Stimulated activated CD4-positive, alpha-beta T cell treated with anti-CD3 and anti-CD28 coated beads, Interleukin-12 subunit alpha, Interleukin-12 subunit beta, amount 100 ng/mL, for 48 hours (primary cell): ENCODE measurements at regions not wholly inside any gene's neighbourhood (a gene's known extent, or its start where the extent isn't known, plus 50 kb on each side); places are given as distances from the start of the nearest gene placed in this dataset.

ENCODE experiments used
- DNase-seq, 3 donors: peaks; one replicate each; pipeline ENCODE4 v3.0.0-alpha.2; 2020; ENCODE audit warnings: low read depth in 2 of 3, low spot score in 1 of 3

- no peak for DNase-seq
These were observed 607.7 kb upstream of the TENM4 start for GRCh38 chr11:80048513-80048912.

GRCh38 chr11:80041136-80042000 is 600.5 kb upstream of the TENM4 start:
- no peak for DNase-seq

- no peak for DNase-seq
These were observed 594.0 kb upstream of the TENM4 start for GRCh38 chr11:80034801-80035200.

GRCh38 chr11:80031014-80031600 is 590.3 kb upstream of the TENM4 start:
- no peak for DNase-seq

- no peak for DNase-seq
These were observed 588.2 kb upstream of the TENM4 start for GRCh38 chr11:80028998-80029397.

- DNase-seq: no peak
These were observed 583.3 kb upstream of the TENM4 start for GRCh38 chr11:80024119-80024518.

- no peak for DNase-seq
These were observed 582.6 kb upstream of the TENM4 start for GRCh38 chr11:80023386-80023785.

- no peak for DNase-seq
These were observed 569.7 kb upstream of the TENM4 start for GRCh38 chr11:80010536-80010935.

- no peak for DNase-seq
These were observed 568.3 kb upstream of the TENM4 start for GRCh38 chr11:80009081-80009480.

GRCh38 chr11:80007616-80008015 is 566.8 kb upstream of the TENM4 start:
- DNase-seq: no peak

GRCh38 chr11:79990141-79990540 is 549.3 kb upstream of the TENM4 start:
- DNase-seq: no peak

- no peak for DNase-seq
These were observed 541.4 kb upstream of the TENM4 start for GRCh38 chr11:79982185-79982584.

- DNase-seq: no peak
These were observed 540.1 kb upstream of the TENM4 start for GRCh38 chr11:79980916-79981315.

GRCh38 chr11:79973721-79974617 is 533.1 kb upstream of the TENM4 start:
- no peak for DNase-seq

- DNase-seq: no peak
These were observed 530.4 kb upstream of the TENM4 start for GRCh38 chr11:79971255-79971654.

GRCh38 chr11:79966592-79966991 is 525.8 kb upstream of the TENM4 start:
- no peak for DNase-seq

- DNase-seq: no peak
These were observed 523.2 kb upstream of the TENM4 start for GRCh38 chr11:79963856-79964645.

GRCh38 chr11:79960461-79960860 is 519.6 kb upstream of the TENM4 start:
- DNase-seq: no peak

- no peak for DNase-seq
These were observed 518.5 kb upstream of the TENM4 start for GRCh38 chr11:79959318-79959717.

- DNase-seq: no peak
These were observed 516.9 kb upstream of the TENM4 start for GRCh38 chr11:79957702-79958101.

GRCh38 chr11:79956061-79956460 is 515.2 kb upstream of the TENM4 start:
- no peak for DNase-seq
